ENCODE measurements at regions not wholly inside any gene's neighbourhood (a gene's known extent, or its start where the extent isn't known, plus 50 kb on each side); places are given as distances from the start of the nearest gene placed in this dataset.

DNA sequence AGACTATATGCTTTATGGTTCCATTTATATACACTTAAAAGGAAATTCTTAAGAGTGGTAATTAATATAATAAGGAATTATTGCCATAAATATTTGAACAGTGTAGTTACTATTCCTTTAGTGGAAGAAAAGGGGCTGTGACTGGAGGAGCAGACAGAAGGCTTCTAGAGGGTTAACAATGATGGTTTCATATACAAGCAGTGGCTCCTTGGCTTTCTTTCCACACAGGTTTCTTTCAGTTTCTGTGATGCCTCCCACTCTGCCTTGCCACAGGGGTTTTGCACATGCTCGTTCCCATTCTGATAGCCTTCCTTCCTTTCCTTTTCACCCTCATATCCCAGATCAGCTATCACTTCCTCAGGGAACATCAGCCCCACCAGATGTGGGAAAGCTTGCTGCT lies 108.8 kb upstream of the LYSMD4 start:
- Histone ChIP-seq H2BK5ac (ENCODE audit: low read depth, low read length) (no peak overlapping the region), H3K23me2 (ENCODE audit: low read depth, low read length) (no peaks in the 10 kb centered on the region), H3K4me3 (ENCODE audit: extremely low read depth in 1 of 4, insufficient read depth in 2 of 4, low read depth in 3 of 4, low read length in 4 of 4) (no peak overlapping the region), H3K9me3 (ENCODE audit: insufficient read depth in 2 of 2, low read depth in 1 of 2, low read length in 1 of 2) (no peaks in the 10 kb centered on the region), H3K23ac (ENCODE audit: insufficient read length) (no peak overlapping the region), H2BK15ac (ENCODE audit: low read length) (no peak overlapping the region), H3K18ac (ENCODE audit: extremely low read depth, low read length) (no peak overlapping the region), H4K5ac (ENCODE audit: insufficient read length, low read depth, low read length) (no peak overlapping the region), H3K27me3 (replicated peaks in 1 of 4; ENCODE audit: control insufficient read depth in 3 of 4, extremely low read depth in 1 of 4, insufficient read depth in 3 of 4, low read length in 3 of 4) (no peaks in the 10 kb centered on the region), H3K79me1 (ENCODE audit: low read depth, low read length) (no peaks in the 10 kb centered on the region), H4K20me1 (replicated peaks in 1 of 2; ENCODE audit: control insufficient read depth in 1 of 2, insufficient read depth in 2 of 2, low read length in 2 of 2) (no peaks in the 10 kb centered on the region), H3K4ac (replicated peaks; ENCODE audit: insufficient read length, low read depth, low read length) (no peak overlapping the region), H3K27ac (ENCODE audit: low read depth, low read length) (no peak overlapping the region), H3K36me3 (ENCODE audit: control insufficient read depth in 2 of 4, insufficient read depth in 4 of 4, low read length in 3 of 4) (no peaks in the 10 kb centered on the region), H3K79me2 (ENCODE audit: control insufficient read depth in 1 of 2, insufficient read depth in 2 of 2, low read length in 2 of 2) (no peaks in the 10 kb centered on the region), H3K14ac (ENCODE audit: insufficient read length) (no peak overlapping the region), H4K8ac (ENCODE audit: extremely low read depth, insufficient read depth, low read length) (no peak overlapping the region), H2AK5ac (ENCODE audit: low read depth, low read length) (no peak overlapping the region), H2BK120ac (replicated peaks; ENCODE audit: low read depth, low read length) (no peak overlapping the region), H3K9ac (replicated peaks in 1 of 4; ENCODE audit: extremely low read depth in 1 of 4, low read depth in 3 of 4, low read length in 3 of 4) (no peak overlapping the region), H4K91ac (replicated peaks; ENCODE audit: insufficient read length, low read length) (no peak overlapping the region), H3K4me1 (replicated peaks in 1 of 4; ENCODE audit: control insufficient read depth in 3 of 4, insufficient read depth in 4 of 4, low read length in 3 of 4) (no peaks in the 10 kb centered on the region), H2BK20ac (ENCODE audit: low read length) (no peak overlapping the region), H3K4me2 (ENCODE audit: insufficient read depth in 1 of 2, low read depth in 2 of 2, low read length in 2 of 2) (no peak overlapping the region), H2BK12ac (ENCODE audit: low read depth, low read length) (no peak overlapping the region), H3K56ac (replicated peaks; ENCODE audit: insufficient read length, low read depth, low read length) (no peak overlapping the region), H2AFZ (ENCODE audit: low read length) (no peak overlapping the region)
- POLR2A ChIA-PET (ENCODE audit: partially characterized antibody) = no interaction called here
- WGBS, 2 experiments (ENCODE audit: extremely low coverage in 1 of 2, insufficient coverage in 1 of 2, insufficient read length in 1 of 2, insufficient replicate concordance in 2 of 2, low coverage in 1 of 2, low lambda C conversion rate in 2 of 2, missing lambda C conversion rate in 1 of 2) = 75% methylated on average over 1 of the region's 1 CpG; no CpG with 5 or more reads in 1 of the 2 experiments
- no peak for DNase-seq (ENCODE audit: low read depth in 1 of 2, low spot score in 2 of 2)
- no peak for FAIRE-seq
- CTCF ChIA-PET (ENCODE audit: partially characterized antibody) = no interaction called here
- no peak for TF ChIP-seq KDM4A (IDR thresholded peaks at IDR 0.05; ENCODE audit: low read depth, low read length, severe bottlenecking)
- no peak for TF ChIP-seq TBP (IDR thresholded peaks at IDR 0.05; ENCODE audit: low read depth, low read length)
- no peak for TF ChIP-seq BACH1 (IDR thresholded peaks at IDR 0.05; ENCODE audit: low read length)
- no peak for TF ChIP-seq KDM1A (IDR thresholded peaks at IDR 0.05; ENCODE audit: borderline replicate concordance, low read length)
- TF ChIP-seq TEAD4 (IDR thresholded peaks at IDR 0.05; ENCODE audit: low read depth, low read length) = no peak
- no peak for TF ChIP-seq HDAC6 (IDR thresholded peaks at IDR 0.05; ENCODE audit: low read depth, low read length)
- no peak for TF ChIP-seq GABPA (IDR thresholded peaks at IDR 0.05; ENCODE audit: borderline replicate concordance, insufficient read depth, low read length)
- no peak for TF ChIP-seq SIN3A (conservative IDR thresholded peaks at IDR 0.05 in 1 of 2, IDR thresholded peaks at IDR 0.05 in 1 of 2; ENCODE audit: low read depth in 1 of 2, low read length in 2 of 2)
- no peak for TF ChIP-seq HDAC2 (IDR thresholded peaks at IDR 0.05; ENCODE audit: borderline replicate concordance in 1 of 2, low read depth in 2 of 2, low read length in 2 of 2)
- TF ChIP-seq POLR2AphosphoS5 (IDR thresholded peaks at IDR 0.05; ENCODE audit: low read depth, low read length) = no peak
- TF ChIP-seq, protein P1, sequence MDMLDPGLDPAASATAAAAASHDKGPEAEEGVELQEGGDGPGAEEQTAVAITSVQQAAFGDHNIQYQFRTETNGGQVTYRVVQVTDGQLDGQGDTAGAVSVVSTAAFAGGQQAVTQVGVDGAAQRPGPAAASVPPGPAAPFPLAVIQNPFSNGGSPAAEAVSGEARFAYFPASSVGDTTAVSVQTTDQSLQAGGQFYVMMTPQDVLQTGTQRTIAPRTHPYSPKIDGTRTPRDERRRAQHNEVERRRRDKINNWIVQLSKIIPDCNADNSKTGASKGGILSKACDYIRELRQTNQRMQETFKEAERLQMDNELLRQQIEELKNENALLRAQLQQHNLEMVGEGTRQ (IDR thresholded peaks at IDR 0.05; ENCODE audit: low read length) = no peak
